ENCODE measurements at regions not wholly inside any gene's neighbourhood (a gene's known extent, or its start where the extent isn't known, plus 50 kb on each side); places are given as distances from the start of the nearest gene placed in this dataset.
"Not testable (repeated sequence)": the region's sequence is repeated elsewhere in the genome, so short reads cannot be mapped to it uniquely, and the experiment has no call there.

- Mint-ChIP-seq H3K36me3 (no peaks in the 10 kb centered on the region), H3K4me1 (ENCODE audit: low read depth) (no peaks in the 10 kb centered on the region), H3K9me3 (ENCODE audit: low read depth) (peaks cover 8% of the 10 kb centered on the region), H3K27me3 (no peaks in the 10 kb centered on the region), H3K4me3 (no peak overlapping the region), H3K27ac (no peak overlapping the region)
Observed at GRCh38 chr7:113548137-113548536, 370.7 kb downstream of the PPP1R3A start.

- H3K27ac Mint-ChIP-seq = no peak overlapping the region
- H3K36me3 Mint-ChIP-seq = no peaks in the 10 kb centered on the region
- no peak overlapping the region for H3K4me3 Mint-ChIP-seq
- no peaks in the 10 kb centered on the region for H3K4me1 Mint-ChIP-seq (ENCODE audit: low read depth)
- H3K27me3 Mint-ChIP-seq = no peaks in the 10 kb centered on the region
- H3K9me3 Mint-ChIP-seq (ENCODE audit: low read depth) = peaks cover 3% of the 10 kb centered on the region
Observed at GRCh38 chr7:113521468-113521867, 397.3 kb downstream of the PPP1R3A start.

GRCh38 chr7:113519472-113519871 lies 399.3 kb downstream of the PPP1R3A start:
- no peaks in the 10 kb centered on the region for H3K36me3 Mint-ChIP-seq
- no peak overlapping the region for H3K4me3 Mint-ChIP-seq
- no peak overlapping the region for H3K27ac Mint-ChIP-seq
- no peaks in the 10 kb centered on the region for H3K27me3 Mint-ChIP-seq
- no peaks in the 10 kb centered on the region for H3K9me3 Mint-ChIP-seq (ENCODE audit: low read depth)
- H3K4me1 Mint-ChIP-seq (ENCODE audit: low read depth) = no peaks in the 10 kb centered on the region

GRCh38 chr7:113504691-113505090 lies 386.3 kb upstream of the SMIM30 start:
- H3K4me1 Mint-ChIP-seq (ENCODE audit: low read depth) = no peaks in the 10 kb centered on the region
- H3K4me3 Mint-ChIP-seq = no peak overlapping the region
- H3K27ac Mint-ChIP-seq = no peak overlapping the region
- H3K27me3 Mint-ChIP-seq = no peaks in the 10 kb centered on the region
- H3K9me3 Mint-ChIP-seq (ENCODE audit: low read depth) = peaks cover 8% of the 10 kb centered on the region
- no peaks in the 10 kb centered on the region for H3K36me3 Mint-ChIP-seq

GRCh38 chr7:113504142-113504541 lies 385.8 kb upstream of the SMIM30 start:
- Mint-ChIP-seq H3K27ac (no peak overlapping the region), H3K36me3 (no peaks in the 10 kb centered on the region)

GRCh38 chr7:113496586-113496985 lies 378.2 kb upstream of the SMIM30 start:
- H3K4me1 Mint-ChIP-seq (ENCODE audit: low read depth); H3K9me3 Mint-ChIP-seq (ENCODE audit: low read depth); H3K27ac Mint-ChIP-seq; H3K4me3 Mint-ChIP-seq; H3K27me3 Mint-ChIP-seq; H3K36me3 Mint-ChIP-seq: not testable (repeated sequence)

More at GRCh38 chr7:113504142-113504541, 385.8 kb upstream of the SMIM30 start:
- Mint-ChIP-seq H3K9me3 (ENCODE audit: low read depth) (peaks cover 8% of the 10 kb centered on the region), H3K4me1 (ENCODE audit: low read depth) (no peaks in the 10 kb centered on the region), H3K4me3 (no peak overlapping the region), H3K27me3 (no peaks in the 10 kb centered on the region)

GRCh38 chr7:113494797-113495566 lies 376.6 kb upstream of the SMIM30 start:
- H3K27me3 Mint-ChIP-seq; H3K4me3 Mint-ChIP-seq; H3K27ac Mint-ChIP-seq; H3K9me3 Mint-ChIP-seq (ENCODE audit: low read depth); H3K4me1 Mint-ChIP-seq (ENCODE audit: low read depth); H3K36me3 Mint-ChIP-seq: not testable (repeated sequence)

- no peaks in the 10 kb centered on the region for H3K27me3 Mint-ChIP-seq
- no peaks in the 10 kb centered on the region for H3K4me1 Mint-ChIP-seq (ENCODE audit: low read depth)
- no peaks in the 10 kb centered on the region for H3K9me3 Mint-ChIP-seq (ENCODE audit: low read depth)
- H3K36me3 Mint-ChIP-seq = no peaks in the 10 kb centered on the region
- no peak overlapping the region for H3K27ac Mint-ChIP-seq
- H3K4me3 Mint-ChIP-seq = no peak overlapping the region
Observed at GRCh38 chr7:113491305-113491704, 373.0 kb upstream of the SMIM30 start.

GRCh38 chr7:113487925-113488731 lies 369.8 kb upstream of the SMIM30 start:
- Mint-ChIP-seq H3K27ac (no peak overlapping the region), H3K9me3 (ENCODE audit: low read depth) (peaks cover 6% of the 10 kb centered on the region), H3K4me3 (no peak overlapping the region), H3K36me3 (no peaks in the 10 kb centered on the region), H3K27me3 (no peaks in the 10 kb centered on the region), H3K4me1 (ENCODE audit: low read depth) (no peaks in the 10 kb centered on the region)

- no peaks in the 10 kb centered on the region for H3K27me3 Mint-ChIP-seq
Observed at GRCh38 chr7:113486548-113486947, 368.2 kb upstream of the SMIM30 start.

GRCh38 chr7:113483657-113484056 lies 365.3 kb upstream of the SMIM30 start:
- H3K4me1 Mint-ChIP-seq (ENCODE audit: low read depth) = no peaks in the 10 kb centered on the region
- peaks cover 11% of the 10 kb centered on the region for H3K9me3 Mint-ChIP-seq (ENCODE audit: low read depth)
- H3K27ac Mint-ChIP-seq = no peak overlapping the region
- no peak overlapping the region for H3K4me3 Mint-ChIP-seq
- no peaks in the 10 kb centered on the region for H3K36me3 Mint-ChIP-seq
- no peaks in the 10 kb centered on the region for H3K27me3 Mint-ChIP-seq

More at GRCh38 chr7:113486548-113486947, 368.2 kb upstream of the SMIM30 start:
- H3K4me1 Mint-ChIP-seq (ENCODE audit: low read depth) = no peaks in the 10 kb centered on the region
- H3K4me3 Mint-ChIP-seq = no peak overlapping the region
- peaks cover 6% of the 10 kb centered on the region for H3K9me3 Mint-ChIP-seq (ENCODE audit: low read depth)
- no peaks in the 10 kb centered on the region for H3K36me3 Mint-ChIP-seq
- no peak overlapping the region for H3K27ac Mint-ChIP-seq

GRCh38 chr7:113480537-113480936 lies 362.2 kb upstream of the SMIM30 start:
- no peaks in the 10 kb centered on the region for H3K4me1 Mint-ChIP-seq (ENCODE audit: low read depth)
- H3K27me3 Mint-ChIP-seq = no peaks in the 10 kb centered on the region
- no peak overlapping the region for H3K4me3 Mint-ChIP-seq
- H3K27ac Mint-ChIP-seq = no peak overlapping the region
- H3K36me3 Mint-ChIP-seq = no peaks in the 10 kb centered on the region
- peaks cover 11% of the 10 kb centered on the region for H3K9me3 Mint-ChIP-seq (ENCODE audit: low read depth)

- Mint-ChIP-seq H3K4me1 (ENCODE audit: low read depth) (no peaks in the 10 kb centered on the region), H3K4me3 (no peak overlapping the region), H3K36me3 (no peaks in the 10 kb centered on the region), H3K27me3 (no peaks in the 10 kb centered on the region), H3K27ac (no peak overlapping the region), H3K9me3 (ENCODE audit: low read depth) (peaks cover 5% of the 10 kb centered on the region)
Observed at GRCh38 chr7:113464096-113464855, 345.9 kb upstream of the SMIM30 start.

GRCh38 chr7:113460067-113460466 lies 341.7 kb upstream of the SMIM30 start:
- no peaks in the 10 kb centered on the region for H3K36me3 Mint-ChIP-seq
- no peaks in the 10 kb centered on the region for H3K4me1 Mint-ChIP-seq (ENCODE audit: low read depth)
- H3K27ac Mint-ChIP-seq = no peak overlapping the region
- H3K4me3 Mint-ChIP-seq = no peak overlapping the region
- H3K9me3 Mint-ChIP-seq (ENCODE audit: low read depth) = peaks cover 3% of the 10 kb centered on the region
- no peaks in the 10 kb centered on the region for H3K27me3 Mint-ChIP-seq

- H3K36me3 Mint-ChIP-seq = no peaks in the 10 kb centered on the region
- H3K4me1 Mint-ChIP-seq (ENCODE audit: low read depth) = no peaks in the 10 kb centered on the region
- H3K27ac Mint-ChIP-seq = no peak overlapping the region
- H3K9me3 Mint-ChIP-seq (ENCODE audit: low read depth) = peaks cover 3% of the 10 kb centered on the region
- H3K27me3 Mint-ChIP-seq = no peaks in the 10 kb centered on the region
- no peak overlapping the region for H3K4me3 Mint-ChIP-seq
Observed at GRCh38 chr7:113456533-113456932, 338.2 kb upstream of the SMIM30 start.

Data from activated naive CD8-positive, alpha-beta T cell (primary cell).